Panc1 (cell line): ENCODE measurements at regions not wholly inside any gene's neighbourhood (a gene's known extent, or its start where the extent isn't known, plus 50 kb on each side); places are given as distances from the start of the nearest gene placed in this dataset.

ENCODE experiments used
- ATAC-seq: fragments of 200-7000 bp; cut with Tn5 transposase; 2 replicates; pipeline ENCODE4 v1.9.1; 2020; ENCODE audit warnings: mild to moderate bottlenecking, moderate library complexity
- BruUV-seq: library from RNA; stranded (reverse); fragments of 400-500 nt; replicated peaks from 2 replicates; lab custom pipeline; 2021; lab: Mats Ljungman, UMichigan
- CTCF ChIA-PET: fragments of 300-600 bp; sonication (Branson Sonifier 250); formaldehyde crosslinking; loops from one replicate; lab custom pipeline; 2022; ENCODE audit warnings: antibody characterized with exemption; lab: Charles Lee
- POLR2A ChIA-PET: fragments of 300-600 bp; sonication (Branson Sonifier 250); formaldehyde crosslinking; loops from one replicate; lab custom pipeline; 2022; ENCODE audit warnings: antibody characterized with exemption; lab: Charles Lee
- DNase-seq: peaks from one replicate; pipeline ENCODE4 v3.0.0-alpha.2; 2010; ENCODE audit warnings: low read depth, low spot score
- H3K27ac ChIP-seq: 2 replicates; pipeline ENCODE4 v1.5.1; 2011; ENCODE audit warnings: mild to moderate bottlenecking, low read length, inconsistent platforms
- H3K27me3 ChIP-seq: fragments of 200-500 bp; sonication (Bioruptor generic); 2 replicates; pipeline ENCODE4 v1.6.0; 2014; ENCODE audit warnings: low read length, inconsistent platforms; ENCODE audit not compliant: control insufficient read depth, insufficient read depth
- H3K36me3 ChIP-seq: fragments of 200-500 bp; sonication (Bioruptor generic); 2 replicates; pipeline ENCODE4 v1.5.1; 2014; ENCODE audit warnings: inconsistent platforms, mild to moderate bottlenecking, low read length, moderate library complexity; ENCODE audit not compliant: control insufficient read depth, insufficient read depth
- H3K4me1 ChIP-seq: 2 replicates; pipeline ENCODE4 v1.5.1; 2011; ENCODE audit warnings: inconsistent platforms, mild to moderate bottlenecking, low read length, moderate library complexity; ENCODE audit not compliant: control insufficient read depth, insufficient read depth
- H3K4me3 ChIP-seq, 2 experiments: 2 replicates each; pipeline ENCODE4 v1.5.1; 2011 to 2012; ENCODE audit warnings: low read depth in 2 of 2, low read length in 2 of 2, mild to moderate bottlenecking in 2 of 2, inconsistent platforms in 1 of 2, moderate library complexity in 1 of 2
- H3K9me3 ChIP-seq: fragments of 200-500 bp; sonication (Bioruptor generic); 2 replicates; pipeline ENCODE4 v1.5.1; 2014; ENCODE audit warnings: low read depth, mild to moderate bottlenecking, inconsistent platforms, low read length, moderate library complexity; ENCODE audit not compliant: control insufficient read depth, insufficient read depth
- CTCF ChIP-seq: fragments of 450-650 bp; IDR thresholded peaks from 2 replicates; pipeline ENCODE4 v1.5.1; 2017; ENCODE audit warnings: mild to moderate bottlenecking
- POLR2AphosphoS5 ChIP-seq: IDR thresholded peaks from 2 replicates; pipeline ENCODE4 v1.6.1; 2012; ENCODE audit warnings: mild to moderate bottlenecking, low read depth, low read length, moderate library complexity
- SIN3A ChIP-seq: IDR thresholded peaks from 2 replicates; pipeline ENCODE4 v1.6.1; 2012; ENCODE audit warnings: low read depth, mild to moderate bottlenecking, low read length, moderate library complexity, borderline replicate concordance; ENCODE audit not compliant: insufficient read depth
- TCF7L2 ChIP-seq: IDR thresholded peaks from 2 replicates; pipeline ENCODE4 v1.6.1; 2011; ENCODE audit warnings: mild to moderate bottlenecking, low read depth, low read length, inconsistent platforms
- in situ Hi-C: cut with HindIII; loops from 2 replicates; pipeline ENCODE4 v1.10.0; 2016; ENCODE audit warnings: low sequenced_read_pairs, low pct_unique_long_range_greater_than_20kb
- intact Hi-C: fragments of 100-400 bp; cut with micrococcal nuclease; formaldehyde crosslinking; loops from one replicate; pipeline ENCODE4 v1.10.0; 2022; ENCODE audit not compliant: unreplicated experiment
- TF ChIP-seq, protein P1 (sequence below), 2 experiments: IDR thresholded peaks; 2 replicates each; pipeline ENCODE4 v1.6.1; 2011 to 2012; ENCODE audit warnings: low read depth in 2 of 2, control low read depth in 1 of 2, low read length in 1 of 2, mild to moderate bottlenecking in 1 of 2, moderate library complexity in 1 of 2; ENCODE audit not compliant: insufficient read depth in 1 of 2

GRCh38 chr5:4348423-4348822 lies 752.8 kb downstream of the IRX1 start:
- intact Hi-C loops, result no loop called here
- ChIA-PET POLR2A (no interaction called here), CTCF (no interaction called here)
- no peak for ATAC-seq
- TF ChIP-seq, protein P1, sequence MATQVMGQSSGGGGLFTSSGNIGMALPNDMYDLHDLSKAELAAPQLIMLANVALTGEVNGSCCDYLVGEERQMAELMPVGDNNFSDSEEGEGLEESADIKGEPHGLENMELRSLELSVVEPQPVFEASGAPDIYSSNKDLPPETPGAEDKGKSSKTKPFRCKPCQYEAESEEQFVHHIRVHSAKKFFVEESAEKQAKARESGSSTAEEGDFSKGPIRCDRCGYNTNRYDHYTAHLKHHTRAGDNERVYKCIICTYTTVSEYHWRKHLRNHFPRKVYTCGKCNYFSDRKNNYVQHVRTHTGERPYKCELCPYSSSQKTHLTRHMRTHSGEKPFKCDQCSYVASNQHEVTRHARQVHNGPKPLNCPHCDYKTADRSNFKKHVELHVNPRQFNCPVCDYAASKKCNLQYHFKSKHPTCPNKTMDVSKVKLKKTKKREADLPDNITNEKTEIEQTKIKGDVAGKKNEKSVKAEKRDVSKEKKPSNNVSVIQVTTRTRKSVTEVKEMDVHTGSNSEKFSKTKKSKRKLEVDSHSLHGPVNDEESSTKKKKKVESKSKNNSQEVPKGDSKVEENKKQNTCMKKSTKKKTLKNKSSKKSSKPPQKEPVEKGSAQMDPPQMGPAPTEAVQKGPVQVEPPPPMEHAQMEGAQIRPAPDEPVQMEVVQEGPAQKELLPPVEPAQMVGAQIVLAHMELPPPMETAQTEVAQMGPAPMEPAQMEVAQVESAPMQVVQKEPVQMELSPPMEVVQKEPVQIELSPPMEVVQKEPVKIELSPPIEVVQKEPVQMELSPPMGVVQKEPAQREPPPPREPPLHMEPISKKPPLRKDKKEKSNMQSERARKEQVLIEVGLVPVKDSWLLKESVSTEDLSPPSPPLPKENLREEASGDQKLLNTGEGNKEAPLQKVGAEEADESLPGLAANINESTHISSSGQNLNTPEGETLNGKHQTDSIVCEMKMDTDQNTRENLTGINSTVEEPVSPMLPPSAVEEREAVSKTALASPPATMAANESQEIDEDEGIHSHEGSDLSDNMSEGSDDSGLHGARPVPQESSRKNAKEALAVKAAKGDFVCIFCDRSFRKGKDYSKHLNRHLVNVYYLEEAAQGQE (IDR thresholded peaks at IDR 0.05; ENCODE audit: insufficient read depth in 1 of 2, low read depth in 2 of 2, low read length in 1 of 2), result no peak
- no peak for TF ChIP-seq SIN3A
- no peak for TF ChIP-seq POLR2AphosphoS5
- TF ChIP-seq CTCF, result no peak
- TF ChIP-seq TCF7L2, result no peak
- in situ Hi-C loops, result no loop called here
- no peaks in the 10 kb centered on the region for H3K4me1 ChIP-seq
- no TSS peak for BruUV-seq
- H3K27ac ChIP-seq, result no peak overlapping the region
- no peak for DNase-seq
- H3K9me3 ChIP-seq, result no peaks in the 10 kb centered on the region
- H3K4me3 ChIP-seq, result no peak overlapping the region
- H3K27me3 ChIP-seq, result no peaks in the 10 kb centered on the region
- no peaks in the 10 kb centered on the region for H3K36me3 ChIP-seq

DNA sequence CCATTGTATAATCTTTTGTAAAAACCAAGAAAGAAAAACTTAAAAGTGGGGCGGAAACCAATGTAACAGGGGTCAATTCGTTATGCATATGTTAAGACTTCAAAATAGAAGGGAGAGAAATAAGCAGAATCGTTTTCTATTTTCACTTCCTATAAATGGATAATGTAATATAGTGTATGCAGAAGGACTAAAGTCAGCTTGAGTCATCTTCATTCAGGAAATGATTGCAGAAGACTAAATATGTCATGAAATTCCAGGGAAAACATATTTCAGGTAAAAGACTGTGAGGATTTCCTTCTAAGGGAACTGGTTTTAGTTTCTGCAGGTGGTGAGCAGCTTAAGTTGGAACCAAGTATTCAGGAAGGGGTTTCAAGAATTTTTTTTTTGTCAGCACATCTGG lies 753.3 kb downstream of the IRX1 start:
- no peaks in the 10 kb centered on the region for H3K27me3 ChIP-seq
- no TSS peak for BruUV-seq
- DNase-seq (no peak), ATAC-seq (no peak)
- in situ Hi-C loops (no loop called here), intact Hi-C loops (no loop called here)
- H3K4me1 ChIP-seq, result no peaks in the 10 kb centered on the region
- CTCF ChIA-PET, result no interaction called here
- no peak overlapping the region for H3K4me3 ChIP-seq
- TF ChIP-seq SIN3A (no peak), CTCF (no peak), POLR2AphosphoS5 (no peak), TCF7L2 (no peak)
- TF ChIP-seq, protein P1 (IDR thresholded peaks at IDR 0.05; ENCODE audit: insufficient read depth in 1 of 2, low read depth in 2 of 2, low read length in 1 of 2), result no peak
- POLR2A ChIA-PET, result no interaction called here
- no peaks in the 10 kb centered on the region for H3K36me3 ChIP-seq
- H3K9me3 ChIP-seq, result no peaks in the 10 kb centered on the region
- H3K27ac ChIP-seq, result no peak overlapping the region
